ENCODE measurements at regions not wholly inside any gene's neighbourhood (a gene's known extent, or its start where the extent isn't known, plus 50 kb on each side); places are given as distances from the start of the nearest gene placed in this dataset.

GRCh38 chr2:194985258-194985657, 671.8 kb upstream of the SLC39A10 start:
- H3K4me3 Mint-ChIP-seq, result no peak overlapping the region
- no peaks in the 10 kb centered on the region for H3K27me3 Mint-ChIP-seq
- peaks cover 35% of the 10 kb centered on the region for H3K9me3 Mint-ChIP-seq
- no peak for DNase-seq
- intact Hi-C loops (cut with micrococcal nuclease), result no loop called here
- no peak overlapping the region for H3K27ac Mint-ChIP-seq
- no peaks in the 10 kb centered on the region for H3K4me1 Mint-ChIP-seq (ENCODE audit: low read depth)
- H3K36me3 Mint-ChIP-seq, result peaks cover 3% of the 10 kb centered on the region
- CTCF ChIA-PET, result no interaction called here
- POLR2A ChIA-PET, result no interaction called here

GRCh38 chr2:194962254-194962653, 694.8 kb upstream of the SLC39A10 start:
- no peak overlapping the region for H3K4me3 Mint-ChIP-seq
- no peak overlapping the region for H3K27ac Mint-ChIP-seq
- ChIA-PET POLR2A (no interaction called here), CTCF (no interaction called here)
- no peaks in the 10 kb centered on the region for H3K36me3 Mint-ChIP-seq
- no peak for DNase-seq
- no peaks in the 10 kb centered on the region for H3K4me1 Mint-ChIP-seq (ENCODE audit: low read depth)
- peaks cover 25% of the 10 kb centered on the region for H3K9me3 Mint-ChIP-seq
- intact Hi-C loops (cut with micrococcal nuclease), result no loop called here
- H3K27me3 Mint-ChIP-seq, result no peaks in the 10 kb centered on the region

- Mint-ChIP-seq H3K9me3 (no peaks in the 10 kb centered on the region), H3K27ac (no peak overlapping the region), H3K4me1 (ENCODE audit: low read depth) (no peaks in the 10 kb centered on the region), H3K27me3 (no peaks in the 10 kb centered on the region), H3K4me3 (no peak overlapping the region), H3K36me3 (no peaks in the 10 kb centered on the region)
- ChIA-PET POLR2A (no interaction called here), CTCF (no interaction called here)
- DNase-seq, result no peak
- intact Hi-C loops (cut with micrococcal nuclease), result no loop called here
Measured at GRCh38 chr2:194954218-194954617, 702.8 kb upstream of the SLC39A10 start.

GRCh38 chr2:194946826-194947225, 710.2 kb upstream of the SLC39A10 start:
- H3K4me1 Mint-ChIP-seq (ENCODE audit: low read depth), result no peaks in the 10 kb centered on the region
- POLR2A ChIA-PET, result no interaction called here

GRCh38 chr2:194938066-194938465, 719.0 kb upstream of the SLC39A10 start:
- Mint-ChIP-seq H3K9me3 (peaks cover 6% of the 10 kb centered on the region), H3K36me3 (no peaks in the 10 kb centered on the region), H3K27ac (no peak overlapping the region), H3K4me3 (no peak overlapping the region), H3K4me1 (ENCODE audit: low read depth) (no peaks in the 10 kb centered on the region), H3K27me3 (no peaks in the 10 kb centered on the region)
- ChIA-PET POLR2A (no interaction called here), CTCF (no interaction called here)
- intact Hi-C loops (cut with micrococcal nuclease), result no loop called here
- no peak for DNase-seq

More at GRCh38 chr2:194946826-194947225, 710.2 kb upstream of the SLC39A10 start:
- intact Hi-C loops (cut with micrococcal nuclease), result no loop called here
- no peak overlapping the region for H3K4me3 Mint-ChIP-seq
- no peaks in the 10 kb centered on the region for H3K9me3 Mint-ChIP-seq
- no peaks in the 10 kb centered on the region for H3K27me3 Mint-ChIP-seq
- no peak overlapping the region for H3K27ac Mint-ChIP-seq
- no peak for DNase-seq
- no peaks in the 10 kb centered on the region for H3K36me3 Mint-ChIP-seq
- CTCF ChIA-PET, result no interaction called here

- H3K4me1 Mint-ChIP-seq (ENCODE audit: low read depth), result no peaks in the 10 kb centered on the region
- intact Hi-C loops (cut with micrococcal nuclease), result no loop called here
- no peaks in the 10 kb centered on the region for H3K27me3 Mint-ChIP-seq
- ChIA-PET POLR2A (no interaction called here), CTCF (no interaction called here)
- H3K36me3 Mint-ChIP-seq, result no peaks in the 10 kb centered on the region
- H3K27ac Mint-ChIP-seq, result no peak overlapping the region
- no peak overlapping the region for H3K4me3 Mint-ChIP-seq
- no peaks in the 10 kb centered on the region for H3K9me3 Mint-ChIP-seq
- no peak for DNase-seq
Measured at GRCh38 chr2:194927489-194927888, 729.5 kb upstream of the SLC39A10 start.

- CTCF ChIA-PET, result no interaction called here
- Mint-ChIP-seq H3K27ac (no peak overlapping the region), H3K4me1 (ENCODE audit: low read depth) (no peaks in the 10 kb centered on the region), H3K27me3 (no peaks in the 10 kb centered on the region), H3K4me3 (no peak overlapping the region), H3K9me3 (no peaks in the 10 kb centered on the region), H3K36me3 (no peaks in the 10 kb centered on the region)
- POLR2A ChIA-PET, result no interaction called here
- intact Hi-C loops (cut with micrococcal nuclease), result no loop called here
- DNase-seq, result no peak
Measured at GRCh38 chr2:194926873-194927272, 730.2 kb upstream of the SLC39A10 start.

- no peaks in the 10 kb centered on the region for H3K36me3 Mint-ChIP-seq
- ChIA-PET CTCF (no interaction called here), POLR2A (no interaction called here)
- H3K4me3 Mint-ChIP-seq, result no peak overlapping the region
- H3K27ac Mint-ChIP-seq, result no peak overlapping the region
- DNase-seq, result no peak
- H3K27me3 Mint-ChIP-seq, result no peaks in the 10 kb centered on the region
- no peaks in the 10 kb centered on the region for H3K4me1 Mint-ChIP-seq (ENCODE audit: low read depth)
- H3K9me3 Mint-ChIP-seq, result no peaks in the 10 kb centered on the region
- intact Hi-C loops (cut with micrococcal nuclease), result no loop called here
Measured at GRCh38 chr2:194925742-194926141, 731.3 kb upstream of the SLC39A10 start.

- ChIA-PET CTCF (no interaction called here), POLR2A (no interaction called here)
- Mint-ChIP-seq H3K9me3 (no peaks in the 10 kb centered on the region), H3K4me1 (ENCODE audit: low read depth) (no peaks in the 10 kb centered on the region), H3K4me3 (no peak overlapping the region), H3K27ac (no peak overlapping the region), H3K36me3 (no peaks in the 10 kb centered on the region), H3K27me3 (no peaks in the 10 kb centered on the region)
- DNase-seq, result no peak
- intact Hi-C loops (cut with micrococcal nuclease), result no loop called here
Measured at GRCh38 chr2:194917519-194917918, 739.5 kb upstream of the SLC39A10 start.

GRCh38 chr2:194915485-194915884, 741.5 kb upstream of the SLC39A10 start:
- no peaks in the 10 kb centered on the region for H3K4me1 Mint-ChIP-seq (ENCODE audit: low read depth)
- no peak for DNase-seq
- intact Hi-C loops (cut with micrococcal nuclease), result no loop called here
- ChIA-PET CTCF (no interaction called here), POLR2A (no interaction called here)
- no peak overlapping the region for H3K27ac Mint-ChIP-seq
- H3K4me3 Mint-ChIP-seq, result no peak overlapping the region
- H3K36me3 Mint-ChIP-seq, result no peaks in the 10 kb centered on the region
- no peaks in the 10 kb centered on the region for H3K9me3 Mint-ChIP-seq
- no peaks in the 10 kb centered on the region for H3K27me3 Mint-ChIP-seq

- H3K27ac Mint-ChIP-seq, result no peak overlapping the region
Measured at GRCh38 chr2:194907569-194907968, 749.5 kb upstream of the SLC39A10 start.

GRCh38 chr2:194896871-194897270, 760.2 kb upstream of the SLC39A10 start:
- no peaks in the 10 kb centered on the region for H3K27me3 Mint-ChIP-seq
- intact Hi-C loops (cut with micrococcal nuclease), result no loop called here
- no peak for DNase-seq
- no peaks in the 10 kb centered on the region for H3K9me3 Mint-ChIP-seq
- ChIA-PET CTCF (no interaction called here), POLR2A (no interaction called here)
- H3K36me3 Mint-ChIP-seq, result no peaks in the 10 kb centered on the region
- no peak overlapping the region for H3K27ac Mint-ChIP-seq
- H3K4me3 Mint-ChIP-seq, result no peak overlapping the region
- H3K4me1 Mint-ChIP-seq (ENCODE audit: low read depth), result no peaks in the 10 kb centered on the region

More at GRCh38 chr2:194907569-194907968, 749.5 kb upstream of the SLC39A10 start:
- DNase-seq, result no peak
- Mint-ChIP-seq H3K36me3 (no peaks in the 10 kb centered on the region), H3K4me3 (no peak overlapping the region), H3K27me3 (peaks cover 3% of the 10 kb centered on the region), H3K9me3 (no peaks in the 10 kb centered on the region), H3K4me1 (ENCODE audit: low read depth) (no peaks in the 10 kb centered on the region)
- intact Hi-C loops (cut with micrococcal nuclease), result no loop called here
- ChIA-PET CTCF (interaction anchor here (0.6 kb wide), 1 partner anchor 82 kb away, joined by 4 read pairs; no protein-coding TSS in a partner anchor), POLR2A (no interaction called here)

GRCh38 chr2:194883711-194884110, 773.3 kb upstream of the SLC39A10 start:
- CTCF ChIA-PET, result no interaction called here
- H3K4me1 Mint-ChIP-seq (ENCODE audit: low read depth), result no peaks in the 10 kb centered on the region
- DNase-seq, result no peak
- no peaks in the 10 kb centered on the region for H3K9me3 Mint-ChIP-seq
- no peak overlapping the region for H3K4me3 Mint-ChIP-seq
- intact Hi-C loops (cut with micrococcal nuclease), result no loop called here
- no peaks in the 10 kb centered on the region for H3K36me3 Mint-ChIP-seq
- no peak overlapping the region for H3K27ac Mint-ChIP-seq
- POLR2A ChIA-PET, result no interaction called here
- H3K27me3 Mint-ChIP-seq, result peaks cover 3% of the 10 kb centered on the region

GRCh38 chr2:194870974-194871535, 786.0 kb upstream of the SLC39A10 start:
- no peaks in the 10 kb centered on the region for H3K27me3 Mint-ChIP-seq
- CTCF ChIA-PET, result no interaction called here
- no peak overlapping the region for H3K27ac Mint-ChIP-seq
- no peak overlapping the region for H3K4me3 Mint-ChIP-seq
- DNase-seq, result no peak
- POLR2A ChIA-PET, result no interaction called here
- intact Hi-C loops (cut with micrococcal nuclease), result no loop called here
- H3K4me1 Mint-ChIP-seq (ENCODE audit: low read depth), result no peaks in the 10 kb centered on the region
- no peaks in the 10 kb centered on the region for H3K9me3 Mint-ChIP-seq
- no peaks in the 10 kb centered on the region for H3K36me3 Mint-ChIP-seq

Measured in activated CD4-positive, alpha-beta memory T cell treated with anti-CD3 and anti-CD28 coated beads for 36 hours (primary cell).